ENCODE measurements at regions not wholly inside any gene's neighbourhood (a gene's known extent, or its start where the extent isn't known, plus 50 kb on each side); places are given as distances from the start of the nearest gene placed in this dataset.

- no peak for TF ChIP-seq CTCF (conservative IDR thresholded peaks at IDR 0.05; ENCODE audit: low read depth, low read length)
- no peak for TF ChIP-seq EZH2 (IDR thresholded peaks at IDR 0.05; ENCODE audit: low read length, unreplicated experiment)
- TF ChIP-seq EZH2phosphoT487 (IDR thresholded peaks at IDR 0.05; ENCODE audit: borderline replicate concordance, low read length): no peak
Measured at GRCh38 chr14:40576880-40577478, 1029.7 kb upstream of the LRFN5 start.
